OCI-LY1 (cell line): ENCODE measurements at regions not wholly inside any gene's neighbourhood (a gene's known extent, or its start where the extent isn't known, plus 50 kb on each side); places are given as distances from the start of the nearest gene placed in this dataset.

Source experiments
- EZH2 ChIP-seq: fragments of 200-600 bp; sonication (generic), shearing (Covaris generic); IDR thresholded peaks from 2 replicates; pipeline ENCODE4 v1.8.0; 2017; ENCODE audit warnings: borderline replicate concordance, mixed run types, mild to moderate bottlenecking, antibody characterized with exemption, low read length, moderate library complexity, mixed read lengths
- TF ChIP-seq, protein P1 (sequence below): fragments of 200-600 bp; sonication (generic), shearing (Covaris generic); IDR thresholded peaks from 2 replicates; pipeline ENCODE4 v1.5.1; 2017; ENCODE audit warnings: mild to moderate bottlenecking, antibody characterized with exemption, low read length, moderate library complexity, mixed read lengths

DNA sequence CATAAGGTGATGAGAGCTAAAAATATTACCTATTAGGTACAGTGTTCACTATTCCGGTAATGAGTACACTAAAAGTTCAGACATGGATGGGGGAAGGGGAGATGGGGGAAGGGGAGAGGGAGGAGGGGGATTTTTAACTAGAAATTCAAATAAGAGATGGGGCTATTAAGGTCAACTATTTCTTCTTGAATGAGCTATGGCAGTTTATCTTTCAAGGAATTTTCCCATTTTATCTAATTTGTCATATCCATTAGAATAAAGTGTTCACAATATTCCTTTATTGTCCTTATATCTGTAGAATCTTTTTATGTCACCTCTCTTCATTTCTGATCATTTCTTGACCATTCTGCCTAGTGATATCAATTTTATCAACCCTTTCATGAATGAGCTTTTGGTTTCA, 362.4 kb downstream of the SUCLA2 start:
- TF ChIP-seq, protein P1, sequence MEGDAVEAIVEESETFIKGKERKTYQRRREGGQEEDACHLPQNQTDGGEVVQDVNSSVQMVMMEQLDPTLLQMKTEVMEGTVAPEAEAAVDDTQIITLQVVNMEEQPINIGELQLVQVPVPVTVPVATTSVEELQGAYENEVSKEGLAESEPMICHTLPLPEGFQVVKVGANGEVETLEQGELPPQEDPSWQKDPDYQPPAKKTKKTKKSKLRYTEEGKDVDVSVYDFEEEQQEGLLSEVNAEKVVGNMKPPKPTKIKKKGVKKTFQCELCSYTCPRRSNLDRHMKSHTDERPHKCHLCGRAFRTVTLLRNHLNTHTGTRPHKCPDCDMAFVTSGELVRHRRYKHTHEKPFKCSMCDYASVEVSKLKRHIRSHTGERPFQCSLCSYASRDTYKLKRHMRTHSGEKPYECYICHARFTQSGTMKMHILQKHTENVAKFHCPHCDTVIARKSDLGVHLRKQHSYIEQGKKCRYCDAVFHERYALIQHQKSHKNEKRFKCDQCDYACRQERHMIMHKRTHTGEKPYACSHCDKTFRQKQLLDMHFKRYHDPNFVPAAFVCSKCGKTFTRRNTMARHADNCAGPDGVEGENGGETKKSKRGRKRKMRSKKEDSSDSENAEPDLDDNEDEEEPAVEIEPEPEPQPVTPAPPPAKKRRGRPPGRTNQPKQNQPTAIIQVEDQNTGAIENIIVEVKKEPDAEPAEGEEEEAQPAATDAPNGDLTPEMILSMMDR, result no peak
- no peak for TF ChIP-seq EZH2
